NK-92 treated with Interleukin-12 subunit alpha and Interleukin-12 subunit beta, amount 100 ng/mL, for 24 hours (cell line): ENCODE measurements at regions not wholly inside any gene's neighbourhood (a gene's known extent, or its start where the extent isn't known, plus 50 kb on each side); places are given as distances from the start of the nearest gene placed in this dataset.
"Not testable (repeated sequence)": the region's sequence is repeated elsewhere in the genome, so short reads cannot be mapped to it uniquely, and the experiment has no call there.

Experiments used
- DNase-seq: peaks from one replicate; lab custom pipeline; 2025; lab: John Stamatoyannopoulos, UW

DNA sequence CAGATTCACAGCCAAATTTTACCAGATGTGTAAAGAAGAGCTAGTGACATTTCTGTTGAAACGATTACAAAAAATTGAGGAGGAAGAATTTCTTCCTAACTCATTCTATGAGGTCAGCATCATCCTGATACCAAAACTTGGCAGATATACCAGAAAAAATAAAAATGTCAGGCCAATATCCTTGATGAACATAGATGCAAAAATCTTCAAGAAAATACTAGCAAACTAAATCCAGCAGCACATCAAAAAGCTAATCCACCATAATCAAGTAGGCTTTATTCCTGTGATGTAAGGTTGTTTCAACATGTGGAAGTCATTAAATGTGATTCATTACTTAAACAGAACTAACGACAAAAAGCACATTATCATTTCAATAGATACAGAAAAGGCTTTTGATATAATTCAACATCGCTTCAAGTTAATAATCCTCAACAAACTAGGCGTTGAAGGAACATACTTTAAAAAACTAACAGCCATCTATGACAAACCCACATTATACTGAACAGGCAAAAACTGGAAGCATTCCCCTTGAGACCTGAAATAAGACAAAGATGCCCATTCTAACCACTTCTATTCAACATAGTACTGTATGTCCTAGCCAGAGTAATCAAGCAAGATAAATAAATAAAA lies 807.7 kb upstream of the ZWINT start:
- no peak for DNase-seq

DNA sequence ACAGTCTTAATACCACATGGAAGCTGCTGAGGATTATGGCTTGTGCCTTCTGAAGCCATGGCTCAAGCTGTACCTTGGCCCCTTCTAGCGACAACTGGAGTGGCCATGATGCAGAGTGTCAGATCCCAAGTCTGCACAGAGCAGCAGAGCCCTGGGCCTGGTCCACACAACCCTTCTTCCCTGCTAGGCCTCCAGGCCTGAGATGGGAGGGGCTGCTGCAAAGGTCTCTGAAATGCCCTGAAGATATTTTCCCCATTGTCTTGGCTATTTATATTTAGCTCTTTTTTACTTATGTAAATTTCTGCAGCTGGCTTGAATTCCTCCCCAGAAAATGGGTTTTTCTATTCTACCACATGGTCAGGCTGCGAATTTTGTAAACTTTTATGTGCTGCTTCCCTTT lies 804.6 kb upstream of the ZWINT start:
- DNase-seq = no peak

DNA sequence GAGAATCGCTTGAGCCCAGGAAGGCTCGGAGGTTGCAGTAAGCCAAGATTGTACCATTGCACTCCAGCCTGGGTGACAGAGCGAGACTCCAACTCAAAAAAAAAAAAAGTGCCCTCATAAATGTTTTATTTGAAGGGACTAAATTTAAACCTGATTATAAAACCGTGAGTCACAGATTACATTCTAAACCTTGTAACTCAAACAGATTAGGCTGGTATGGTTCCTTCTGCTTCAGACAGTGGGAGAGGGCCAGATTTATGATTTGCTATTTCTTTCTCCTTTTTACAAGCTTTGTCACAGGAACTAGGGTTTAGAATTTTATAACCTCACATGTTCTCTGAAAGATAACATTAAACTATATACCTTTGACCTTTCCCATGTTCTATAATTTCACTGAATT lies 801.2 kb upstream of the ZWINT start:
- no peak for DNase-seq

DNA sequence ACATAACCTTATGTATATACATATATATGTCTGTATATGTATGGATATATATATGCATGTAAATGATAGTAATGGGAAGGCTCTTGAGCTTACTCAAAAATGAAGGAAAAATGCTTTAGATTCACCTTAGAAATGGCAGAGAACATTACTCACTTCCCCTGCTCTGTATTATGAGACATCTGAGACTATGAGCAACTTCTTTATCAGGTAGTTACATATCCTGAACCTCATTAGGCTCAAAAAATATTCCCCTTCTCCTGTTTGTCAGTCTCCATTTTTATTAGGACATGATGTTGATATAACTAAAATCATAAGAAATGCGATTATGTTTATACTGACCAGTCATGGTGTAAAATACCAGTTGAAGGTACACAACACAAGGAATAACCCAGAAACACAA lies 800.1 kb upstream of the ZWINT start:
- no peak for DNase-seq

DNA sequence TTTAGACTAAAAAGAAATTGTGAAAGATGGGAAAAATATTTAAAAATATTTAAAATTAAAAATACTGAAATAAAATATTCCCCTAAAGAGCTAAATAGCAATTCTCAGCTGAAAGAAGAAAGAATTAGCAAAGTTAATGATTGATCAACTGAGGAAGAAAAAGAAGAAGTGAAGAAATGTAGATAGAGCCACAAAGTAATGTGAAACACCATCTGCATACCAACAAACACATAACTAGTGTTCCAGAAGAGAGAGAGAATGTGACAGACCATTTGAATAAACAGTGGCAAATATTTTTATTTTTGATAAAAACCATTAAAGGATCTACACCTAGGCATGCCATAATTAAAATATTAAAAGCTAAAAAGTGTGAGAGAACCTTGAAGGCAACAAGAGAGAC lies 784.5 kb upstream of the ZWINT start:
- DNase-seq = no peak

DNA sequence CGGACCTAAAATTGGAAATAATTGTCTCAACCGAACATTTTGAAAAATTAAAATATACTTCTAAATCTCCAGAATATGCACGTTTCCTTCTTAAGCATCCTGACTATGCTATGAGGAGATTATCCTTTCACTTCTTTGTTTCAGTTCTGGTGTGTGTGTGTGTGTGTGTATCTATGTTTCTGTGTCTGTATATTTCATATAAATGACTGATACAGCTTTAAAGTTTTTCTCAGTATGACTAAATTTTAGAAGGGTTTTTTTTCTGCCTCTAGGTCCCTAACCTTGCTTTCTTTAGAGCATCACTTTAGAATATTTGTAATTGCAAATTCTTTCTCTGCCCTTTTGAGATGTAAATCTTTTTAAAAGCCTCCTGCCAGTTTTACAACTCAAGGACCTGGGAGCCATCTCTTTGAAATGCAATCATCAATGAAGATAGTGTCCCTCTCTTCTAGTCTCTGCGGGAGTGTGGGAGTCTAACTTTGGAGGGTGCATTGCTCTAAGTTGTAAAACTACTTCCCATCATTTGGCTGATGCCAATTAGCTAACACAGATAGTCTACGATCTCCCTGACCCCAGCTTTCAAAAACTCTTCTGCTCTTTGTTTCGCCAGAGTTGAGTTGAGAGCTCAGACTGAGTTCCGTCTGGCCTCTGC lies 782.0 kb upstream of the ZWINT start:
- no peak for DNase-seq

DNA sequence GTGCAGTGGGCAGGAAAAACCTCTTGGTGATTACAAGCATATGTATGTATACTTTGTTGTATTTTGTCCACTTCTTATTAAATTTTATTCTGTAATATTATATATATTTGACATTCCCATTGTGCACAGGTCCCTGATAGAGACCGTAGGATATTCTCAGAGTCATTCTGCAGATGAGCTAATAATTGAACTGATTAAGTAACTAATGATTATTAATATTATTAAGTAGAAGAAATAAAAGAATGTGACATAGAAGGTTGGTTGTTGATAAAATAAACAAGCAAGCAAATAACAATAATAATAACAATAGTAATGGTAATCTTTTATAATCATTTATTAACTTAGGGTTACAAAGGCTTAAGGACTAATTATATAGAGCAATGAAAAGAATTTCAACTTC lies 780.6 kb upstream of the ZWINT start:
- DNase-seq = no peak

DNA sequence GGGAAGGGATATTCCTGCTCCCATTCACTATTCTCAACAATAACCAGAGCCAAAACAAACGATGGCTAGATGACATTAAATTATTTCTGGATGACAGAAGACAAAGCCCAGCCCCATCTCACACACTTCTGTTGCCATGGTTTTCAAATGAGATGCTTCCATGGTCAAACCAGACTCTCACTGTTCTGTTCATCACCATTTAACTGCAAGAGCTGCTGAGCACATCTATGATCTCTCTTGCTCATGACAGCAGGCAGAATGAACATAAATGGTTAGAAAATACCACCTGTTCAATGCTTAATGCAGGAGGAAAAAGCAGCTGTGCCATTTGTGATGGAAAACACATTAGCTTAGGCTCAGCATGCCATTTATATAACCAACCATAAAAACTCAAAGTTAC lies 758.6 kb upstream of the ZWINT start:
- DNase-seq = no peak

DNA sequence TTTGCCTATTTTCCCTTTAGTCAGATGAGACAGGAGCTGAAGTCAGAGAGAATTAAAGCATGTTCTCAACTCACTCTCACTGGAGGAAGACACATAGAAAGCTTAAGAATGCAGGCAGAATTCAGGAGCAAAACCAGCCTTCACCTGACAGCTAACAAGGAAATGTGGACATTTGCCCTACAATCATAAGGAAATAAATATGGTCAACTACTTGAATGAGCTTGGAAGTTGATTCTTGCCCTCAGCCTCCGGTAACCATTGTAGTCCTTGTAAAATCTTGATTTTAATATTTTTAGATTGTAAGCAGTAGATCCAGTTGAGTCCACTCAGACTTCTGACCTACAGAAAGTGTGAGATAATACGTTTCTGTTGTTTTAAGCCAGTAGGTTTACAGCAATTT lies 752.5 kb upstream of the ZWINT start:
- DNase-seq = no peak

DNA sequence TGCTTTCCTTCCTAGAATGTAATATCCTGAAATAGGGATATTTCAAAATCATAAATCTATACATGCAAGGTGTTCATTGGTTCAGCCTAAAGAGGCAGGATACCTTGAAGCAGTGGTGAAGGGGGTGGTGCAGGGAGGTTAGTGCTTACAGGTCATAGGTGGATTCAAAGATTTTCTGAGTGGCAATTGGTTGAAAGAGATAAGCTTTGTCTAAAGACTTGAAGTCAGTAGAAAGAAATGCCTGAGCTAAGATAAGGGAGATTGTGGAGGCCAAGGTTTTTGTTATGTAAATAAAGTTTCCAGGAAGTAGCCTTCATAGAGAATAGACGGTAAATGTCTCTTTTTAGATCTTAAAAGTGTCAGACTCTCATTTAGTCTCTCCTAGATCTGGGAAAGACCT lies 741.2 kb upstream of the ZWINT start:
- DNase-seq = no peak

DNA sequence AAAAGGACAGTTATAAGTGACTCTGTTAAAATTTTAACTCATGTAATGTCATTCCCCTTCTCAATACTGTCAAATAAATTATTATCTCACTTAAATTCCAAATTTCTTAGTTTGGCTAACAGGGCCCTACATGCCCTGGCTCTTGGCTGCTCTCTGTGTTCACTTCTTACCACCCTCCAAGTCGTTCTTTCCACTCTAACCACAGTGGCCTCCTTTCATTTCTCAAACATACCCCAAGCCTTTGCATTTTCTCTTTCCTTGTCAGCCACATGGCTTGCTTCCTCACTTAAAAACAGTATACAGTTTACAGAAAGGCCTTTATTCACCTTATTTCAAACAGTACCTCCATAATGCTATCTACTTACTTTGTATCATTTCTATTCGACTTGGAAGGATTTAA lies 737.1 kb upstream of the ZWINT start:
- no peak for DNase-seq

DNA sequence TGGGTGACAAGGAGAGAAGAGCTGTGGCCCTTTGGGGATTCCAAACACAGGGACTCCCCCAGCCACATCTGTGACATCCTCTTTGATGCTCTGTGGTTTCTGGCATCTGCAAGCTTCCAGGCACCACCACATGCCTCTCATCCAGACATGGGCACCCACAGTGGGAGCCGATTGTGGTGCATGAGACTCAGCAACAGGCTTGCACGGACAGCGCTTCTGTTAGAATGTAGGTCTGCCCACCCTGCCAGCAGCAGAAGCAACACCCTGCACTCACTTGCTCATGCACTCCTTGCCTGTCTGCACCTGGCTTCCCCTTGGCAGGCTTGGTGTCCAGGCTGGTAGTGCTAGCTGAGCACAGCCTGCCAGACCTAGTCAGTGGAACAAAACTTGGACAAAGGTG lies 735.0 kb upstream of the ZWINT start:
- no peak for DNase-seq

DNA sequence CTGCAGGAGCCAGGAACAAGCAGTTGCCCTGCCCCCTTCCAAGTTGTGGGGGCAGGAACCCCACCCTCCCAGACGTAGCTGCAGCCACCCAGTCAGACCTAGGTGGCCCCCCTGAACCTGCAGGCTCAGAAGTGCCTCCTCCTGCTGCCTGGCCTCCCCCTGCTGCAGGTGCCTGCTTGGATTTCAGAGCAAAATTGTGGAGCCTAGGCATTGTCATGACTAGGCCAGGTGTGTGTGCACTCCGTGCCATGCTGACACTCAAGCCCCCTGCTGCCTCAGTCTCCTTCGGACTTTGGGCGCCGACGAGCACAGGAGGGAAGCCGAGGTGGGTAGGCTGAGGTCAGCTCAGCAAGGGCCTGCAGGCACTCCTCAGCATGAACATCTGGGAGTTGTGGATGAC lies 733.9 kb upstream of the ZWINT start:
- no peak for DNase-seq

DNA sequence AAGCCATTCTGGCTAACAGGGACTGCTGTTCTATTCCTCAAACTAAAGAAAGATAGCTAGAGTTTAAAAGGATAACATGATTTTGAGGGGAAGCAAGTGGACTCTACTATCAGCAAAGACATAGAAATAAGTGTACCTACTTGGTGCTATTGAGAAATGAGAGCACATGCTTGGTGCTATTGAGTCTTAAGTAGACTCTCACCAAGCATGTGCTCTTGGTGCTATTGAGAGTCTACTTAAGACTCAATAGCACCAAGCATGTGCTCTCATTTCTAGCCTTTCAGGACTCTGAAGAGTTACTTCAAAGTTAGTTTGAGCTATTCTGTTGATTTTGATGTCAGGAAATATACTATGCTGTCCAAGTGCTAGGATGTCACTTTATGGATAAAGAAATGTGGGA lies 733.0 kb upstream of the ZWINT start:
- DNase-seq = no peak

DNA sequence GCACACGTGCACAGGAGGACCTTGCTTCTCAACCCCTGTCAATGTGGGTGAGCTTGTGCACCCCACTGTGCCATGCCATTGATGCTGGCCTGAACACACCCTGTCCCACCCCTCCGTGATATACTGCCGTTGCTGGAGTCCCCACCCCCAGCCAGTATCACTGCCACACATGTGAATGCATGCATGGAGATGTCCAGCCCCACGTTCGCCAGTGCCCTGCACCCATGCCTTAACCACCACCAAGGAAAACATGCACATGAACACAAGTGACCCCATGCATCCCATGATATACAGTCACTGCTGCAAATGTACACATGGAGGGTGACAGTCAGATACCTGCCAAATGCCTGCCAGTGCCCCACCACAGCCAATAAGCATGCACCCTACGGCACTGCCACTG lies 692.5 kb upstream of the ZWINT start:
- DNase-seq = no peak

DNA sequence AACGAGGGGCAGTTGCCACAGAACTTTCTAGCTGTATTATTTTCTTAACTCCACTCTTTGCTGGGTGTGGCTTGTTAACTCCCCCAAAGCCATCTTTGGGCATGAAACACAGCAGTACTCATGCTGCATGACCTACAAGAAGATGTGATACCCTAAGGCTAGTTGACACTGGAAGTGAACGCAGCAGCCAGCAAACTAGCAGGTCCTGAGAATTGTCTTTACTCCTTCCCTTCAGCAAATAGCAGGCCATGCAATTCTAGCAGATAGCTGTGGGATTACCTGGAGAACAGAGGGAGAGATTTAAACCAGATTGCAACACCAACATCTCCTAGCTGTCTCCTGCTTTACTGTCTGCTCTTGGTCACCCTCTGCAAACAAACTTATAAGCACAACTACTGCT lies 688.0 kb upstream of the ZWINT start:
- no peak for DNase-seq

DNA sequence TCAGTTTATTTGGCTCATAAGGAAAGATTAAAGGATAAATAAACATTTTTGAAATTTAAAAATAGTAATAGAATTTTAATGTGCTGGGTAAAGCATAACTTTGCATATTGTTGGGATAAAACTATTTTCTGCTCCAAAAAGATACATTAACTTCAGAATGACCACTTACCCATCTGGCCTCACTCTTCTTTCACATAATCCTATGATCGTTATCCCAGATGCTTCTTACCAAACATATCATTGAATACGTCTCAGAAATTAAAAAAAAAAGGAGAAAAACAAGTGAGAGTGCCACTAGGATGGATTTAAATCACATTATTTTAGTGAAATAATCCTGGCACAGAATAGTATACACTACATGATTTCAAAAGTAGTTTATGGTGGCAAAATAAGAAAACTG lies 677.5 kb upstream of the ZWINT start:
- no peak for DNase-seq

DNA sequence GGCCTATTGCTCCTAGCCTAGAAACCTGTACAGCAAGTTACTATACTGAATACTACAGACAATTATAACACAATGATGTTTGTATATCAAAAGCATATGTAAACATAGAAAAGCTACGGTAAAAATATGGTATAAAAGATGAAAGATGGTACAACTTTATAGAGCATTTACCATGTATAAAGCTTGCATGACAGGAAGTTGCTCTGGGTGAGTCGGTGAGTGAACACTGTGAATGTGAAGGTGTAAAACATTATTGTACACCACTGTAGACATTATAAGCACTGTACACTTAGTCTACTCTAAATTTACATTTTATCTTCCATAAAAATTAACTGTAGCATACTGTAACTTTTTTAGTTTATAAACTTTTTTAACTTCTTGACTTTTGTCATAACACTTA lies 674.3 kb upstream of the ZWINT start:
- DNase-seq = no peak

DNA sequence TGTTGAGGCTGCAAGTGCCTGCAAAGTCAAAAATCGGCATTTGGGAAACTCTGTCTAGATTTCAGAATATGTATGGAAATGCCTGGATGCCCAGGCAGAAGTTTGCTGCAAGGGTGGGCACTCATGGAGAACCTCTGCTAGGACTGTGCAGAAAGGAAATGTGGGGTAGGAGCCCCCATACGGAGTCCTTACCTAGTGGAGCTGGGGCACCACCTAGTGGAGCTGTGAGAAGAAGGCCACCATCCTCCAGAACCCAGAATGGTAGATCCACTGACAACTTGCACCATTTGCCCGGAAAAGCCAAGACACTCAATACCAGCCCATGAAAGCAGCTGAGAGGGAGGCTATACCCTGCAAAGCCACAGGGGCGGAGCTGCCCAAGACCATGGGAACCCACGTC lies 671.2 kb upstream of the ZWINT start:
- not testable (repeated sequence) for DNase-seq

DNA sequence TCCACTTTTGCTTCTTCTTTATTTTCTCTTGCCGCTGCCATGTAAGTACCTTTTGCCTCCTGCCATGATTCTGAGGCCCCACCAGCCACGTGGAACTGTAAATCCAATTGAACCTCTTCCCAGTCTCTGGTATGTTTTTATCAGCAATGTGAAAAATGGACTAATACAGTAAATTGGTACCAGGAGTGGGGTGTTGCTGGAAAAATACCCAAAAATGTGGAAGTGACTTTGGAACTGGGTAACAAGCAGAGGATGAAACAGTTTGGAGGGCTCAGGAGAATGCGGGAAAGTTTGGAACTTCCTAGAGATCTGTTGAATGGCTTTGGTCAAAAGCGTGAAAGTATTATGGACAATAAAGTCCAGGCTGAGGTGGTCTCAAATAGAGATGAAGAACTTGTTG lies 670.3 kb upstream of the ZWINT start:
- DNase-seq = no peak

DNA sequence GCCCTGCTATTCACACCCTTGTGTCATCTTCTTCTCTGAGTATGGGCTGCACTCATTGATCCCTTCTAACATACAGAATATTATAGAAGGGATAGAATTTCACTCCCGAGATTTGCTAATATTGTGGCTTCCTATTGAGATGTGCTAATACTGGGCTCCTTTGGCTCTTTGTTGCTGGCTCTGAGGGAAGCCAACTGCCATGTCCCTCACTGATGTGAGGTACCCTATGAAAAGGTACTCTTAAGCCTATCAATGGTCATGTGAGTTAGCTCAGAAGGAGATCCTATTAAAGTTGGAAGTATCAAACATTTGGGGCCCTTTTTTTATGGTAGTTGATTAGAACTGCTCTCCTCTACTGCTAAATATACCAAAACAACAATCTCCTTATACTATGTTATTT lies 665.2 kb upstream of the ZWINT start:
- no peak for DNase-seq

DNA sequence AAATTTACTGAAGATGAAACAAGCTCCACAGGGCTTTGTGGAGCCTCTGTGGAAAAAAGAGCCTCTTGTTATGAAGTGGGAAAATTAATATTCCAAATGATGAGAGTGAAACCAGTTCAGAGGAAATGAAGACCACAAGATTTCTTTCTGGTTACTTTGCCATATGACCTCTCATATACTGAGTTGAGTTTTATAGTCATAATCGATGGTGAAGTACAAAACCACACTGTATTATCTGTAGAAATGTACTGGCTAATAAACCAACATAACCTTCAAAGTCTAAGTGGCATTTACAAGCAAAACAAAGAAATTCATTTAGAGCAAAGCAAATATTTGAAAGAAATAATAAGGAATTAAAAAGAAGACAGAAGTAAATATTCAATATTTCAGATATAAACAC lies 662.6 kb upstream of the ZWINT start:
- no peak for DNase-seq

DNA sequence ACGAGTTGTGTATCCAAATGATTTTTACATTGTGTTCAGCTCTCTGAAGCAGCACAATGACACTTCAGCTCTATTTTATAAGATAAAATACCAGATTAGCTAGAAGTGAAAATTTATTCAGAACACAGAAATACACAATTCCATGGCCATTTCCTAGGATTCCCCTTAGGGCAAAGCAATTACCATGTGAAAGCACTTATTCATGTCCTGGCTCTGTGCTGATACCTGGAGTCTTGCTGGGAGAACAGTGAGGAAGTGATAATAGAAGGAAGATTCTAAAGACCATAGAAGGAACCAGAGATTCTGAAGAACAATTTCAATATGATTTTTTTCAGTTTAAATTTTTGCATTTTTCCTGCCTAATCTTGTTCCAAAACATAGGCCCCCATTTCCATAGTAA lies 657.4 kb upstream of the ZWINT start:
- no peak for DNase-seq

DNA sequence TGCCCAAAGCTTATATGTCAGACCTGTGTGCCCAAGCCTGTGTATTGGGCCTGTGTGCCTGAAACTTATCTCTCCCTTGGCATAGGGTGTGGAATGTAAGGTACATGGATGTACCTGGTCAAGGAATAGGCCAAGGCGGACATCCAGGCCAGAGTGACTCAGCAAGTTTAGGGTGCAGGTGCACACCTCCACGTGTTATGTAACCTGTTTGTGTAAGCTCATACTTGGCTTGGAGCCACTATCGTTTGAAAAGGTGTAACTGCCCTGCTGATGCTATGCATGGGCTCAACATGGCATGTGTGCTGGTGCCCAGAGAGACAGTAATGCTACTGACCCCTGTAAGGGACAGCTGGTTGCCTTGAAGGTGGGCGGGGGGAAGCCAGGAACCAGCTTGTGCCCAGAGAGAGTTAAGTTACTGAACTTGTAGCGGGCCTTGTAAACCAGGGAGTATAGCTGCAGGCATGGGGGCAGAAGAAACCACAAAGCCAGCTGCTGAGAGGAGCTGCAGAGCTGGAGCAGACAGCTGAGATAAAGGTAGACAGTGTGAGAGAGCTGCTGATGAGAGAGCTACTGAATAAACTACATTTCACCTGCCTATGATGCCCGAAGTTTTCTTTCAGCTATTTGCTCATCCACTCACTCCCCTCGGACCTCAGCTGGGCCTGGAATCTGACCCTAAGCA lies 656.4 kb upstream of the ZWINT start:
- no peak for DNase-seq
